ENCODE measurements at regions not wholly inside any gene's neighbourhood (a gene's known extent, or its start where the extent isn't known, plus 50 kb on each side); places are given as distances from the start of the nearest gene placed in this dataset.

- H3K27me3 ChIP-seq (replicated peaks; ENCODE audit: insufficient read depth) = no peaks in the 10 kb centered on the region
- 25% methylated on average over 11 of the region's 11 CpGs for WGBS
- TF ChIP-seq POLR2AphosphoS5 (IDR thresholded peaks at IDR 0.05) (peak; percentile 54), CTCF (IDR thresholded peaks at IDR 0.05) (no peak), POLR2A (IDR thresholded peaks at IDR 0.05) (no peak)
These were observed 339.9 kb upstream of the ARID1B start for GRCh38 chr6:156437121-156437879.

GRCh38 chr6:156434795-156435190 lies 342.4 kb upstream of the ARID1B start:
- Histone ChIP-seq H3K4me1 (replicated peaks) (peaks cover 5% of the 10 kb centered on the region), H3K36me3 (no peaks in the 10 kb centered on the region), H3K27me3 (replicated peaks; ENCODE audit: insufficient read depth) (no peaks in the 10 kb centered on the region), H3K27ac (no peak overlapping the region), H3K4me3 (no peak overlapping the region), H3K9me3 (no peaks in the 10 kb centered on the region)
- TF ChIP-seq CTCF (IDR thresholded peaks at IDR 0.05) (no peak), POLR2AphosphoS5 (IDR thresholded peaks at IDR 0.05) (no peak), POLR2A (IDR thresholded peaks at IDR 0.05) (no peak)
- 66% methylated on average over 2 of the region's 2 CpGs for WGBS
- intact Hi-C loops (cut with DNase I) = no loop called here
- DNase-seq (ENCODE audit: low spot score) = no peak

More at GRCh38 chr6:156437121-156437879, 339.9 kb upstream of the ARID1B start:
- no peaks in the 10 kb centered on the region for H3K36me3 ChIP-seq
- no peak overlapping the region for H3K4me3 ChIP-seq
- no peaks in the 10 kb centered on the region for H3K9me3 ChIP-seq
- intact Hi-C loops (cut with DNase I) = no loop called here
- H3K27ac ChIP-seq = no peak overlapping the region
- peaks cover 5% of the 10 kb centered on the region for H3K4me1 ChIP-seq (replicated peaks)
- DNase-seq (ENCODE audit: low spot score) = peak; percentile 42

- intact Hi-C loops (cut with DNase I) = no loop called here
- no peak overlapping the region for H3K27ac ChIP-seq
- peaks cover 5% of the 10 kb centered on the region for H3K4me1 ChIP-seq (replicated peaks)
- DNase-seq (ENCODE audit: low spot score) = no peak
- H3K9me3 ChIP-seq = no peaks in the 10 kb centered on the region
- TF ChIP-seq POLR2A (IDR thresholded peaks at IDR 0.05) (no peak), CTCF (IDR thresholded peaks at IDR 0.05) (no peak), POLR2AphosphoS5 (IDR thresholded peaks at IDR 0.05) (no peak)
- no peaks in the 10 kb centered on the region for H3K27me3 ChIP-seq (replicated peaks; ENCODE audit: insufficient read depth)
- no peak overlapping the region for H3K4me3 ChIP-seq
- H3K36me3 ChIP-seq = no peaks in the 10 kb centered on the region
- WGBS = 96% methylated on average over 5 of the region's 5 CpGs
These were observed 343.0 kb upstream of the ARID1B start for GRCh38 chr6:156434049-156434794.

GRCh38 chr6:156432543-156432942 lies 344.6 kb upstream of the ARID1B start:
- DNase-seq (ENCODE audit: low spot score) = no peak
- Histone ChIP-seq H3K27me3 (replicated peaks; ENCODE audit: insufficient read depth) (no peaks in the 10 kb centered on the region), H3K36me3 (no peaks in the 10 kb centered on the region), H3K9me3 (no peaks in the 10 kb centered on the region), H3K4me3 (no peak overlapping the region), H3K4me1 (replicated peaks) (peaks cover 5% of the 10 kb centered on the region), H3K27ac (no peak overlapping the region)
- TF ChIP-seq POLR2AphosphoS5 (IDR thresholded peaks at IDR 0.05) = no peak
- no peak for TF ChIP-seq CTCF (IDR thresholded peaks at IDR 0.05)
- no peak for TF ChIP-seq POLR2A (IDR thresholded peaks at IDR 0.05)
- WGBS = 96% methylated on average over 3 of the region's 3 CpGs
- intact Hi-C loops (cut with DNase I) = no loop called here

Data from prostate gland (tissue), 2 donors.